HG03064 (cell line): ENCODE measurements at regions not wholly inside any gene's neighbourhood (a gene's known extent, or its start where the extent isn't known, plus 50 kb on each side); places are given as distances from the start of the nearest gene placed in this dataset.

ENCODE experiments used
- ATAC-seq: cut with Tn5 transposase; IDR thresholded peaks from one replicate; pipeline ENCODE4 v1.9.1; 2021; ENCODE audit warnings: low read depth; ENCODE audit not compliant: unreplicated experiment

GRCh38 chr4:14079601-14080000, 452.1 kb upstream of the BOD1L1 start:
- no peak for ATAC-seq

DNA sequence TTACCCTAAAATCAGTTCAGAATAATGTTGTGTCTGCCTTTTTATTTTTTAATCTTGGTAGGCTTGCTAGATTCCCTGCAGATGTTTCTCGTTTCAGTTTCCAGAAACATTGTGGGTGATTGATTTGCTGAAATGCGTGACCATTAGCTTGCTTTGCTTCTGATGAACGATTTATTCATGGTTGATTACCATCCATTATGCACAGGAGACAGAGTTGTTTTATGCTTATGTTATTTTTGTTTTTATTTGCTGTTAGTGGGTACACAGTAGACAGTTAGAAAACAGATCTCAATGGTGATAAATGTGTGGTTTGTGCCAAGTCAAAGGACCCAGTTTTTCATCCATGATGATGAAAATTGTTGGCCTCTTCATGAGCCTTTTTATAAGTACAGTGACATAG, 455.6 kb upstream of the BOD1L1 start:
- ATAC-seq, result no peak

DNA sequence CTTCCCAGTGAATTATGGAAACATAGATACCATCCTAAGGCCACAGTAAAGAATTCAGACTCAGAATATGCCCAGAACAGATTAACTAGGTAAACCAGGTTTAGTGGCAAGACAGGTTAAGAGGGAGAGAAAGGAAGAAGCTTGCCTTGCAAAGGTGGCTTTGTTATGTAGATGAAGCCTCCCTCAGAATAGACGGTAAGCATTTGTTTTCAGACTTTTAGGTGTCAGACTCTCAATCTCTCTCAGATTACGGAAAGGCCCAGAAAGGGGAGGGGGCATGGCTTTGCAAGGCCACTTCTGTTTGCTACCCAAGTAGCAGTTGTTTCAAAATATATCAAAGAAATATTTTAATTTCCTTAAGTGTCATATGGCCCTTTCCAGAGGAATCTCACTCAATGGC, 457.1 kb upstream of the BOD1L1 start:
- ATAC-seq, result no peak

- ATAC-seq, result peak; percentile 64
These were observed 459.9 kb upstream of the BOD1L1 start for GRCh38 chr4:14087459-14087858.

DNA sequence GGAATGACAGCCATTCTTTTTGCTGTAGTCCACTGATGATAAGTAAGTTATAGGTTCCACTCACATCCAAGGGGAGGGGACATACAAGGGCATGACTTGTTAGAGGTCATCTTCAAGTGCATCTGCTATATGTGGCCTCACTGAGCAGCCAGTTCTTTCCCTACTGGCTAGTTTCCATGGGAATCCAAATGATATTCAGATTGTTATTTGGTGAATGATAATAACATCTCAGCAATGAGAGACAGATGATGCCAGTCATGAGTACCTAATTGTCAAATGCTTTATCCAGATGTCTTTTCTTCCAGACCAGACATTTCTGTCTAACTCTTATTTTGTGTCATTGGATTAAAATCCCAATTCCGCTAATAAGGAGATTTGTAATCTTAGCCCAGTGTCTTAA, 460.4 kb upstream of the BOD1L1 start:
- ATAC-seq, result no peak

DNA sequence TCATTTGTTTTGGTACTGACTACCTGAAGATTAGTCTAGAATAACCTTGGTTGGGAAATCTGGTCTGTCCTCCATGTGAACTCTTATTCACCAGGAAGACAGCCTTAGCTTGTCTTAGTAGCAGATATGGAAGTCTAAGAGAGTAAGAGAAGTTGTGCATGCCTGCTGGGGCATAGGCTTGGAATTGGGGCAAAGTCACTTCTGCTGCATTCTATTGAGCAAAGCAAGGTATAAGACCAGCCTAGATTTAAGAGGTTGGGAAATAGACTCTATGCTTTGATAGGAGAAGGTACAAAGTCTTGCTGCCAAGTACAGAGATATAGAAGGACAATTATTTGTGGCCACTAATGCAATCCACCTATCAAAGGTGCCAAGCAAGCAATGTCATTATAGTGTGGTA, 464.0 kb upstream of the BOD1L1 start:
- no peak for ATAC-seq

- no peak for ATAC-seq
These were observed 464.4 kb upstream of the BOD1L1 start for GRCh38 chr4:14091966-14092365.

DNA sequence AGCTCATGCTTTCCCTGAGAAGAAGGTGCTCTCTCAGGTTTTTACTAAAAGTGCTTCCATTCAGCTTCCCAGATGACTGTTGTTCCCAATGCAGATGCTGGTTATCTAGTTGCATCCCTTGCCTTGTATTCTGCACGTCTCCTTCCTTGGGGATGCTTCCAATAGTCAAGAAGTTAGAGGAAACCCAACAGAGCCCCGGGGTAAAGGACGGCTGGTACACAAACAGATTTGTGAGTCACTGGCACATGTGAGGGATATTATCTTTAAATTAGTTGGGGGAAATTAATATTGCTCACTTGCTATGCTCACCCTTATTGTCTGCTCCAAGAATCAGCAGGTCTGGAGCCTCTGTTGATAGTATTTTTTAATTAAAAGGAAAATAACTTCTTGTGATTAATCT, 465.2 kb upstream of the BOD1L1 start:
- no peak for ATAC-seq

- no peak for ATAC-seq
These were observed 468.3 kb upstream of the BOD1L1 start for GRCh38 chr4:14095831-14096230.

DNA sequence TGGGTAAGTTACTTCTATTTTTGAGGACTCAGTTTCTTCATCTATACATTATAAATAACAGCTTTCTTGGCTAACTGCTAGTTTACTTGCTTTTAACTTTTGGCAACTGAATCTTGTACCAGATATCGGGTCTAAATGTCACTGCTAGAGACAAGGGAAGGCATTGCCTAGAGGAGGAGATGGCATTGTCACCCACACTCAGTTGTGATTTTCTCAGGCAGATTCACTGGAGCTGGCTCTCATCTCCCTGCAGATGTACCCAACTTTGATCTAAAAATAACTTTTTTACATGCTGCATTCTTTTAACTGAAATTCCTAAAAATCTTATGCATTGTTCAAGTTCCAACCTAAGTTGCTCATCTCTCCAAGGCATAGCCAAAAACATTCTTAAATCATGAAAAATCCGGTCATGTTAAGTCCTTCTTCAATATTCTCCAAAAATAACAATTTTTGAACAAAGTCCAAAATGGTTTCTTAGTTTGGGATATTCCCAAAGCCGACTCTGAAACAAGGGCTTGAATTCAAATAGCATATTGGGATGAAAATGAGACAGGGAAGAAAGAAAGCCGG, 469.0 kb upstream of the BOD1L1 start:
- no peak for ATAC-seq

DNA sequence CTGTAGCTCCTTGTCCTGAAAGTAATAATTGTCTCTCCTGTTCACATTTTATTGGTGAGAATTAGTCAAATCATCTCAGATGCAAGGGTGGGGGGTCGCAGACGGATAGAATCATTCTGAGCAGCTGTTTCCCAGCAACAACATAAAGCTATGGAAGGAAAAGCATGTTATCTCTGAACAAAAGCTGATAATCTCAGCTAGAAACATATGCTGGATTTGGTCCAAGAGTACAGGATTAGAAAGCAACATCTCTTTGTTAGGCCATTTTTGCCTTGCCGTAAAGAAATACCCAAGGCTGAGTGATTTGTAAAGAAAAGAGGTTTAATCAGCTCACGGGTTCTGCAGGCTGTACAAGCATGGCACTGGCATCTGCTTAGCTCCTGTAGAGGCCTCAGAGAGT, 472.8 kb upstream of the BOD1L1 start:
- no peak for ATAC-seq

- ATAC-seq, result no peak
These were observed 482.9 kb upstream of the BOD1L1 start for GRCh38 chr4:14110407-14110806.

DNA sequence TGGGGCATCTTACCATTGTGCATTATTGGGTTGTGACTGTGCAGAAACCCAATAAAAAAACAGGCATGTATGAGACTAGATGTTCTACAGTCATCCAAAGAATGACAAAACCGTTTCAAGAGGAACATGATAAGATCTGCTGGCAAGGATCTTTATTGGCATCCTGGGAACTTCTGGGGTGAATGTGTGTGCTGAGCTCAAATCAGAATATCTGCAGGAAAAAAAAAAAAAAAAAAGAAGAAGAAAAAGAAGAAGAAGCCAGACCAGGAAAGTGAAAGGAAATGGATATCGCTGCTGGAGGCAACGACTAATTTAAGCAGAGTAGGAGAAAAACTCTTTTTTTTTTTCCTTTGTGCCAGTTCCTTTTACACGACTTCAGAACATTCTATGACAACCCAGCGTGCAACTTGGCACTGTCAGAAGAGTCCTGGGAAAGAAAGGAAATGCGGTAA, 484.2 kb upstream of the BOD1L1 start:
- no peak for ATAC-seq

GRCh38 chr4:14115106-14115505, 487.6 kb upstream of the BOD1L1 start:
- ATAC-seq, result no peak

GRCh38 chr4:14117575-14118238, 490.2 kb upstream of the BOD1L1 start:
- ATAC-seq, result no peak

DNA sequence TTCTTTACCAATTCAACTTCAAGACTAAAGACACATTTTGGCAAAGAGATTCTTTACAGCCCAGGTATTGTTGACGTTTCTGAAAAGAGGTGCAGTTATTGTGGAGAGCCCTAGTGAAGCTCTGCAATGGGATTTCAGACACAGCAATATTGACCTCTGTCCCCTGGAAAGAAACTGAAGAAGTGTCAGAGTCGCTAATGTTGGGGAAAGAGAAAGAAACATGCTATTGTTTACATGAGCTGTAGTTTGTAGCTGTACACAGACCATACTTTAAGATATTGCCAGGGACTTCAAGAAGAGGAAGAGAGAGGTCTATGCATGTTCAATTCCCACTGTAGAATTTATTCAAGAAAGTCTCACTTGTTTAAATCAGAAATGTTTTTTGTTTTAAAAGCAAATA, 497.3 kb upstream of the BOD1L1 start:
- ATAC-seq, result no peak

GRCh38 chr4:14125375-14126129, 498.0 kb upstream of the BOD1L1 start:
- peak; percentile 85 for ATAC-seq

DNA sequence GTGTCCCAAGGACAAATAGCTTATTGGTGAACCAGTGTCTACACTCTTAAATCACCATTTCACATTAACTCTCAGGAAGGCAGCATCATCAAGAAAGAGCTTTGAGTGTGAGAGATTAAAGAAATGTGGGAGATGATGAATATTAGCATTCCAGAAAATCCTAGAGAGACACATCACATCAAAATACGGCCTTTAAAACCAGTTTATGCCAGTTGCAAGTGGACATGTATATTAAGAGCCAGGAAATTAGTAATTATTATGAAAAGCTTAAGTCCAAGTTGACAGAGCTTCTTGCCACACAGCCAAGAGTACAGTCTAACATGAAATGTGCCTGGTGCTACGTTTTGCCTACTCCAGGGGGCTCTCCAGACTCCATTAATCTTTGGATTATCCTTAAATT, 503.0 kb upstream of the BOD1L1 start:
- no peak for ATAC-seq

GRCh38 chr4:14131335-14131734, 503.8 kb upstream of the BOD1L1 start:
- no peak for ATAC-seq

DNA sequence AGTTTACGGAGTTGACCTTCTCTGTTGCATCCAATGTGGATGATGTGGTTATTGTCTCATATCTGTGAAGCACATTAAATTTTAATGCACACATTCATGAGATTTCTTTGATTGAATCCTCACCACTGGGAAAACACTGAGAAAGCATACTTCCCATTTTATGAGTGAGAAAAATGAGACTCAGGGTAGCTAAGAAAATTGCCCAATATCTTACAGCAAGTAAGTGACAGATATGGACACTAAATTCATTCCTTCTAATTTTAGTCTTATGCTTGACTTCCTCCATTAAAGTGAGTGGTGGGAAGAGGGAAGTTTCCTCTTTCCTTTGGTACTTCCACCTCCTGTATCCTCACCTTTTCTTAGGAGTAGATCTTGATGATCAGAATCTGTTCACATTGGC, 504.8 kb upstream of the BOD1L1 start:
- no peak for ATAC-seq

DNA sequence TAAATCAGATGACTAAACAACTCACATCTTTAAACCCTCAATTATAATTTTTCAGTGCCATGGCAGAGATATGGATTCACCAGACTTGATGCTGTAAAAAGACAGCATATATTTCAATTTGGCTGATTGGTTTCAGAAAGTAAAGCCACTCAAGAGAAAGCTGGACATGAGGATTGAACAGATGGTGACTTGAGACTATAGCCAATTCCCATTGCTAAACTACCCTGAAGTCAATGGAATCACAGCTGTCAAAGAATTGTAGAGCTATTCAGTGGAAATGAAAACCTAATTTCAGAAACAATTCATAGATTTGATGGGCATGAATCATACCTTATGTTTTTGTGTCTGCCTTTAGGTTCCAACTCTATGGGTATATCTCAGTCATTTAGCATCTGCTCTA, 510.6 kb upstream of the BOD1L1 start:
- no peak for ATAC-seq

DNA sequence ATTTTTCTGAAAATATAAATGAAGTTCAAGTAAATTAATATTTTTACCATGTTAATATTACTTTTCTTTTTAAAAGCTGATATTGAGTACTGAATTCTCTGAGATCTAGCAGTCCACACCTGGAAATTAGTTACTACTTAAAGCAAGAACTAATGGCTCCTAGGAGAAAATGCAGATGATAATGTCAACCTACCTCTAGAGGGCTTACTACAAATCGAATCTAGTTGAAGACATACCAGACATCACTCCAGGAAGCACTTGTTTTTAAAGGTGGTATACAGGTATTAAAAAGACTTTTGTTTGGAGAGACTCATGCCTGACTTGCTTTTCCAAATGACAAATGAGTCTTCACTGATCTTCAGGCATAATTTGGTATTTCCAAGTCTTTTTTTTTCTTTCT, 516.4 kb upstream of the BOD1L1 start:
- ATAC-seq, result no peak
